ENCODE measurements at regions not wholly inside any gene's neighbourhood (a gene's known extent, or its start where the extent isn't known, plus 50 kb on each side); places are given as distances from the start of the nearest gene placed in this dataset.

DNA sequence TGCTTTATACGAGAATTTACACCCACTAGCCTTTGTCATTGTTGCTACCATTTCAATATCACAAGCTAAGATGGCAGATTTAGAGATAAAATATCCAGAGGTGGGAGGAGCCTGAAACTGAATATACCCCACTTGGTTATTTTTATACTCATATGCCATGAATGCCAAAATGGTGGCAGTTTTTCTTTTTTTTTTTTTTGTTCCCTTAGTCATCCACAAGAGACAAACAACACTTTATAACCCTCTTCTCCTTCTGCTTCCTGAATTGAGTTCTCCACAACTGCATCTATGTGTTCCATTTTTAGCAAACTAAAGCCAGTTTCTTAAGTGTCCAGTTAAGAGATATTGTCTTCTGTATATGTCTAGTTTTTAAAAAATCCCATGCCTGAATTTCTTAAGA, 558.4 kb downstream of the LMO4 start:
- no peak for DNase-seq

GRCh38 chr1:87888446-87888845, 559.8 kb downstream of the LMO4 start:
- DNase-seq: no peak

DNA sequence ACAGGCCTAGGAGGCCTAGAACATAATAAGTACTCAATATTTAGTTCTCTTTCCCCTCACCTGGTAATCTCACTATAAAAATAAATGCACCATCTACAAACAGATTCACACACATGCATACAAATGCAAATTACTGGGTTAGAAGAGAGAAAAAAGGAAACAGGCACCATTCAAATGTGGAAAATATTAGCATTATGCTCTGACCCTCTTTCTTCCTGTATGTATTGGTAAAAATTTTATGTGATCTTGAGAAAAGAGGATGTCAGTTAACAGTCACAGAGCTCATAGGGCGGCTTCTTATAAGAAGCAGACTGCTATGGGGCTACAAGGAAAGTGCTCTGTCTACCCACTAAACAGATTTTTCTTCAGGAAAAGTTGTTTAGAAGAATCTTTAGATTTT, 565.4 kb downstream of the LMO4 start:
- no peak for DNase-seq

DNA sequence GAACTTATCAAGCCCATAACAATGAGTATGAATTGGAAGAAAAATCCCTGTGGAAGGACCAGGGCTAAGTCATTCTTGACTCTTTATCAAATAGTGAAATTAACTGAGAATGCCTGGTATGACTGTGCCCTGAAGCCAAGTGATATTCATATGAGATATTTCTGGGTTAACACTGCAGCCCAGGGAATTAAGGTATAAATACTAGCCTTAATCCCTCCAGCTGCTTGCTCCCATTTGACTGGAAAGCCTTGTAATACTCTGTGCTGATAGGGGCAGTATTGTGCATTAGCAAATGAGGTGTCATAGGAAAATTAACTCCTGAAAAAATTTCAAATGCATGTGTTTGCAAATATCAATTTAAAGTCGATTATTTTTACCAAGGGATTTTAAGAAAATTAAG, 568.8 kb downstream of the LMO4 start:
- DNase-seq: no peak

GRCh38 chr1:87898431-87898830, 569.8 kb downstream of the LMO4 start:
- no peak for DNase-seq

- DNase-seq: no peak
Observed at GRCh38 chr1:87899017-87899416, 570.3 kb downstream of the LMO4 start.

- no peak for DNase-seq
Observed at GRCh38 chr1:87899746-87900145, 571.1 kb downstream of the LMO4 start.

DNA sequence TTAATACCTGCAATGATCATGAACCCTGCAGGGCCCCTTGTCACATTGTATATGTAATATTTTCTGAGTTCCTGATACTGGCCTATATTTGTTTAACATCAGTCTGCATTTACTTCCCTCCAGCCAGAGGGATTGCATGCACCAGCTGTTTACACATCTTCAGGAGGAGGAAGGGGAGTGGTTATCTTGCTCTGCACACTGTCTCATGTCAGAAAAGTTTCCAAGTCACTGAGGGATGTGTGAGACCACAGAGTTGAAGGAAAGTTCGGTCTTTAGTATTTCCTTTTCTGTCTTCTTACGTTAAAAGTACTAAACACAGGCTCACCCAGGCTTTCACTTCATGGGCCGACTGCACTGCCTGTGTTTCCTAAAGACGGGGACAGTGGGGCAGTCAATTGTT, 574.1 kb downstream of the LMO4 start:
- DNase-seq: no peak

GRCh38 chr1:87903242-87903641, 574.6 kb downstream of the LMO4 start:
- no peak for DNase-seq

DNA sequence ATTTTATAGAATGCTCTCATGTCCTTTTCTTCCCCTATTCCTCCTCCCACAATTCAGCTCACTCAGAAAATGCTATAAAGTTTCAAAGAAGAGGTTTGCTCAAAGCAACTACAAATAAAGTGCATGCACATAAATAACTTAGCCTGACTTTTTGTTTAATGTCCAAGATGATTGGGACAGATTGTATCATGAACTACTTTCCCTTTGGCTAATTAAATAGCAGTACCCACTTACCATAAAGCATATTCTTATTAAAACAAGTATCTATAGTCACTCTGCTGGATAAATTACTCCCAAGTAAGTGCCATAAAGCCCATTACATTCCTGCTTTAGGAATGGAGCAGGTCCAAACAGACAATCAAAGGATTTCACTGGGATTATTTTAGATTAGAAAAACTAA, 576.0 kb downstream of the LMO4 start:
- DNase-seq: no peak

DNA sequence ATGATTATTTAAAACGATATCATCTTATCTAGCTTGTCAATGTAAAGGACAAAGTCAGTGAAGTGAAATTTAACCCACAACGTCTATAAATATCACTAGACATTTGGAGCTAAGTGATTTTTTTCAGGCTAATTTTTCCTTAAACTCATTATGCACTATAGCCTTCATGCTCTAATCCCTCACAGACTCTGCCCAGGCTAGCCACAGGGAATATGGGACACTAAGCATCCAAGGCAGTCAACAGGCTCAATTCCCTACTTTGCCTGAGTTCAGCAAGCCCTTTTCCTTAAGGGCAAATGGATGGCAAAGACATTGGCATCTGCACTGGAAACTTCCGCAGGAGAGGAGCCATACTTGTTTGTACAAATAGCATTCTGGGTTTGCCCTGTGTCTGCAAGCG, 577.0 kb downstream of the LMO4 start:
- DNase-seq: no peak

- DNase-seq: no peak
Observed at GRCh38 chr1:87906078-87906477, 577.4 kb downstream of the LMO4 start.

DNA sequence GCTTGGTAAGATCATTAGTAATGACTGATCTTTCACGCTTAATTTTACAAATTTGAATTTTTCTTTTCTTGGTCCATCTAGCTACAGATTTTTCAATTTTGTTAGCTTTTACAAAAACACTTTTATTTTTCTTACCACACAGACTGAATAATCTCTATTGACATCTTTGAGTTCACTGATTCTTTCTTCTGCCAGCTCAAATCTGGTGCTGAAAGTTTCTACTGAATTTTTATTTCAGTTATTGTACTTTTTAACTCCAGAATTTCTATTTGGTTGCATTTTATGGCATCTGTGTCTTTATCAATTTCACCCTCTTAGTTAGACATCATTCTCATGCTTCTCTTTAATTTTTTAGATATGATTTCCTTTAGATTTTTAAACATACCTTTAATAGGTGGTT, 584.7 kb downstream of the LMO4 start:
- DNase-seq: no peak

DNA sequence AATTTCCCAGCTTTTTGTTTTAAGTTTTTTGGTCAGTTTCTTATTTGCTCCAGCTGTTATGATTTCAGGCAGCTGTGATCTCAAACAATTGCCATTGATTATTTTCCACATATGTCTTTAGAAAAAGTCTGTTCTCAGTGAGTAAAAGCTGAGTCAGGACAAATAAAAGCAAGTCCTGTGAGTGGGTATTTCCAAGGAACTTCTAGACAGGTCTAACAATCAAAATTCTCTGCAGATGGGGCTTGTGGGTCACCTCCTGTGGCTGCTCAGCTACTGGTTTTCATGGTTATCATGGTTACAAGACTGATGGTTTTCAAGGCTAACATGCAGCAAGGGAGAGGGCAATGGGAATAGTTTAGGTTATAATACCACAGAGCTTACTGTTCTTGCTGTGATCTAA, 585.7 kb downstream of the LMO4 start:
- DNase-seq: no peak

GRCh38 chr1:87915771-87916170, 587.1 kb downstream of the LMO4 start:
- no peak for DNase-seq

- DNase-seq: no peak
Observed at GRCh38 chr1:87916965-87917364, 588.3 kb downstream of the LMO4 start.

GRCh38 chr1:87918398-87918797, 589.7 kb downstream of the LMO4 start:
- DNase-seq: no peak

- no peak for DNase-seq
Observed at GRCh38 chr1:87922885-87923284, 594.2 kb downstream of the LMO4 start.

- DNase-seq: no peak
Observed at GRCh38 chr1:87926131-87926830, 597.6 kb downstream of the LMO4 start.

GRCh38 chr1:87926921-87927320, 598.2 kb downstream of the LMO4 start:
- no peak for DNase-seq

DNA sequence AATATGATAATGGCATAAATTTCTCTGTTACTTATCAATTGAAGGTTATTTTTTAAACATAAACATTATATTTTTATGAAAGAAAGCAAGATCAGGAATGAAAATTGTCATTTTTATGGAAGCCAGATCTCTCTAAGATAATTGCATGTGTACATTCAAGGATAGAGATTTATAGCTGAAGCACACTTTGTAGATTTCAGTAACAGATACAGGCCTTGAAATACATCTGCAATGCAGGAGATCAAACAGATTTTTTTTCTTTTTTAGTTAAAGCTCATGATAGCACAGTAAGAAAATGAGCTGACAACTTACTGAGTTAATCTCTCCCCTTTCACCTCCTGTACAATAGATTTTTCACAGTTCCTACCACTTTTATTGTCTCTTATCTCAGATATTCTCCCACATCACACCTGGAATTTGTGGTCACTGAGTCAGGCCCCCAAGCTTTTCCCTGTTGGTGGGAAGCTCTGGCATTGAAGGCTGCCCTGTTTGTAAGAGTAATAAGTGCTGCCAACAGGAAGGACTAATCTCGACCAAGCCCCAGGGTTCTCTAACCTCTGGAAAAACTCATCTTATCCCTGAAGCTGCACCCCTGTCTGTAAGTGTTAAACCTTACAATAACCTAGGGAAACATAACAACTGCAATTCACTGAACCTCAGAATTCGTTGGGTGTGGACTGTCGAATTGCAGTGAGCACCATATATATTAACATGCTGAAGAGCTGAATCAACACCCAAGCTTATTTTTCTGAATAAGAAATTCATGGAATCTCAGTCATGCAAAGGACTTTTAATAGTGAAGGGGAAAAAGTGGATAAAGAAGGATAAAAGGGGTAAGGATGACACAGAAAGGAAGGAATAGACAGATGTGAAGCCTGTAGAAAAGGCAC, 599.0 kb downstream of the LMO4 start:
- DNase-seq: no peak

DNA sequence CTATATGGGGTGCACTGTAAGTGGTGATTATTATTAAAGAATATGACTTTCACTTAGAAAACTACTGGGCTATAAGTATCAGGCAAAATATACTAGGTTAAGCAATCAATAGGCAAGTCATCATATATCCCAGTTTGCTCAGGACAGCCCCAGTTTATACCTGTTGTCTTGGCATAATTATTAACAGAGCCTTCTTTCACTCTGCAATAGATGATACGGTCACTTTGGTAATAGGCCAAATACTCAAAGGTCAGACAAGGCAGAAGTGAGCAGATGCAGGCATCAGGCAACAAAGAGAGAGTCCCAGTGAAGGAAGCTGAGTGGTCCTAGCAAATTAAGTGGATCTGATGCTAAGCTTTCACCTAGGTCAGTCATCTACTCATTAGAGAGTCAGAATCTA, 599.9 kb downstream of the LMO4 start:
- DNase-seq: no peak

DNA sequence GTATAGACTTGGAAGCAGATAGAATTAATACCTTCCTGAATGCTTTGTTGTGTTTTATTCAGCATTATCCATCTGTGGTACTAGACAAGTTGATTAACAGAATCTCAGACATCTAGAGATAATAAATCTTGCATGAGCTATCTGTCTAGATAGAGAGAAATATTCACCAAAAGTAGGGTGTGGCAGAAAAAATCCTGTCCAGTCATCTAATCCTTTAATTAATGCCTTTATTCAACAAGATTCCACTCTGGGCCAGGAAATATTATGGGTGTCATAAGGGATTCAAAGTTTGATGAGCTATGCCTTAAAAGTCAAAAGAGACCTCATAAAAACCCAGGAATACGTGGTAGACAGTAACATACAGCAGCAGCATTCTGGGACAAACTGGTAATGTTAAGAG, 601.2 kb downstream of the LMO4 start:
- no peak for DNase-seq

DNA sequence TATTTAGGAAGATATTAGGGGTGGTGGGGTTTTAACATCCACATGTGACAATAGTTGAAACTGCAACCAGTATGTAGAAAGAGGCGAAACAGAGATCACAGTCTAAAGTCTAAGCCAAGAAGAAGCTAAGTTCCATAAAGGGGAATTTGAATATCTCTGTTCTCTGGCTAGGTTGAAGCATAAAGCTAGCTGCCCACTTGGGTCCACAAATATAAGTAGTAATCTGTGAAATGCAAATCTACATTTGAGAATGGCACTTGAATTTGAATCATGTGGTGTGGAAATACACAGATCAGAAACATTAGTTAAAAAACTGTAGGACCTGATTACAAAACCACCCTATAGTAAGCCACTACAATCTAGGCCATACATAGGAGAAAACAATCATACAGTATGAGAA, 602.1 kb downstream of the LMO4 start:
- DNase-seq: no peak

- no peak for DNase-seq
Observed at GRCh38 chr1:87933171-87933570, 604.5 kb downstream of the LMO4 start.
